GM21360 (cell line): ENCODE measurements at regions not wholly inside any gene's neighbourhood (a gene's known extent, or its start where the extent isn't known, plus 50 kb on each side); places are given as distances from the start of the nearest gene placed in this dataset.

Experiments
- ATAC-seq: cut with Tn5 transposase; IDR thresholded peaks from one replicate; pipeline ENCODE4 v1.9.1; 2021; ENCODE audit warnings: mild to moderate bottlenecking, moderate library complexity; ENCODE audit not compliant: unreplicated experiment

GRCh38 chr9:8096091-8096490, 296.5 kb upstream of the DMAC1 start:
- ATAC-seq, result no peak

DNA sequence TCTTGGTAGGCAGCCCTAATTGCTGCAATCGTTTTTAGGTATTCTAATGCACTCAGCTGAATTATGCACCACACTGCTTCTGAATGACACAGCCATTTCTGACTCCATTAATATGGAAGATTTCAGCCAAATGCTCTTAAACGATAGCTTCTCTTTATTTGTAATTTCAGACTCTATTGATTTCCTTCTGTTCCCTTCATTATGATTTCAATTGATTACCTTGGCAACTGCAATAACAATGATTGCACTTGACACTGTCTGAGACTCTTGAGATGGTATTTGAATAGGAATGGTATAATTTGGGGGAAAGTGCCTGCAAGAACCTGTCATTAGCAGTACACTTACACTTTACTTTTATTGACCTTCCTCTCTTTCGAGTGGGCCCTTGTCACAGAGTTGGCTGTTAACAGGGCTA, 296.1 kb upstream of the DMAC1 start:
- ATAC-seq, result no peak

GRCh38 chr9:8088477-8088876, 288.9 kb upstream of the DMAC1 start:
- ATAC-seq, result no peak

- no peak for ATAC-seq
Observed at GRCh38 chr9:8085986-8086385, 286.4 kb upstream of the DMAC1 start.

DNA sequence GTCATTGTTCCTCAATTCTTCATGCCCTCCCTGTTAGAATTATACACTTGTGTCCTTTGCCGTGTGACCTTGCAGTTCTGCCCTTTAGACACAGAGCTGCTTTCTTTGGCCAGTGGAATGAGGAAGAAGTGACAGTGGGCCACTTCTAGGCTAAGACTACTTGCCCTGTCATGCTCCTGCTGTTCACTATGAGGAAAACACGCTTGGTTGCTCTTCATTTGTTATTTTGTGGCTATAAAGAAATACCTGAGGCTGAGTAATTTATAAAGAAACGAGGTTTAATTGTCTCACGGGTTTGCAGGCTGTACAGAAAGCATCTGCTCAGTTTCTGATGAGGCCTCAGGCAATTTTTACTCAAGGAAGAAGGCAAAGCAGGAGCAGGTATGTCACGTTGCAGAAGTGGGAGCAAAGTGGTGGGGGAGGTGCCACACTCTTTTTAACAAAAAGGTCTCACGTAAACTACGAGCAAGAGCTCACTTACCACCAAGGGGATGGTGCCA, 279.1 kb upstream of the DMAC1 start:
- no peak for ATAC-seq

- ATAC-seq, result no peak
Observed at GRCh38 chr9:8074713-8075286, 275.2 kb upstream of the DMAC1 start.

DNA sequence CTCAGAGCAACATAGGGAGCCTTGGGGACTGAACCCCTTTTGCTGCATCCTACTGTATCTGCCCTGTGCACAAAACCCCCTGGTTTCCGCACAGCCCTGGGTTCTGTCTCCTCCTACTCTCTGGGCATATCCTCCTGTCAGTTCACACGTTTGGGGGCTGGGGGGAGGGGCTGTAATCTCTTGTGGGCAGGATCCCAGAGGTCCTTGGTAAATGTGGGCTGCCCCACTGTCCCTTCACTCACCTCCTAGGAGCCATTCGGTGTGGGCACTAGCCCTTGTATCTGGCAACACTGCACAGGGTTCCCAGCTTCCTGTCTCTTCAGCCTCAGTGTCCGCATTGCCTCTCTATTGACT, 271.8 kb upstream of the DMAC1 start:
- no peak for ATAC-seq

GRCh38 chr9:8070779-8071444, 271.3 kb upstream of the DMAC1 start:
- ATAC-seq, result no peak

DNA sequence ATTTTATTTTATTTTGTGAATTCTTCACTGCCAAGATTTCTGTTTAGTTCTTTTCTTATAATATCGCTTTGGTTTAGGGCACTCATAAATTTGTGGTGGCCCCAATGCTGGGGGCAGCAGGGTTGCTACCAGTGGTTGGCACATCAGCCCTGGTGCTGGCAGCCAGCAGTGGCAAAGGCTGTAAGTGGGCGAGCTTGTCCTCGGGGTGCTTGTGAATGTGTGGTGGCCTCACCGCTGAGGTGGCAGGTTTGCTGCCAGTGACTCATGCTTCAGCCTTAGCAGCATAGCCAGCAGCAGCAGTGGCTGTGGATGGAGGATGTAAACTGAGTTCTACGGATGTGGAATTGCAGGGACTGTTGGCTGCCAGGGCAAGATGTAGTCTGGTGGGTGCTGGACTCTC, 262.9 kb upstream of the DMAC1 start:
- no peak for ATAC-seq

- no peak for ATAC-seq
Observed at GRCh38 chr9:8053501-8053900, 253.9 kb upstream of the DMAC1 start.

- no peak for ATAC-seq
Observed at GRCh38 chr9:8052991-8053390, 253.4 kb upstream of the DMAC1 start.

- no peak for ATAC-seq
Observed at GRCh38 chr9:8037745-8038144, 238.2 kb upstream of the DMAC1 start.

- ATAC-seq, result no peak
Observed at GRCh38 chr9:8036914-8037524, 237.4 kb upstream of the DMAC1 start.

DNA sequence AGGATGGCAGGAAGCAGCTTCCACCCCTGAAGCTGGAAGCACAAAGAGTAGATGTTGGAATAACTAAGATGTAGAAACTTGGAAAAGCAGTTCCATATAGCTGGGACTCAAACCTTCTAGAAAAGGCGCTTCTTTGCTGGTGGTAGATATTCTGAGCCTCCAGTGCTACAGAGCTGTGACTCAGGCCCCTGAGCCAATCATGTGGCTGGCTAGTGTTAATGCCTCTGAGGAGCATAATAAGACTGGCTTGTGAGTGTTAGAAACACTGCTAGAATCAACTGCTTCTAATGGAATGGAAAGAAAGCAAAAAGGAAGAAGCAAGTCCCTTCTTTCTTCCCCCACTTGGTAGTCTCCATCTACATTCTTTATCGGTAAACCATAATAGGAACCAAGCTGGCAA, 234.2 kb upstream of the DMAC1 start:
- no peak for ATAC-seq

GRCh38 chr9:8030095-8030494, 230.5 kb upstream of the DMAC1 start:
- ATAC-seq, result no peak

DNA sequence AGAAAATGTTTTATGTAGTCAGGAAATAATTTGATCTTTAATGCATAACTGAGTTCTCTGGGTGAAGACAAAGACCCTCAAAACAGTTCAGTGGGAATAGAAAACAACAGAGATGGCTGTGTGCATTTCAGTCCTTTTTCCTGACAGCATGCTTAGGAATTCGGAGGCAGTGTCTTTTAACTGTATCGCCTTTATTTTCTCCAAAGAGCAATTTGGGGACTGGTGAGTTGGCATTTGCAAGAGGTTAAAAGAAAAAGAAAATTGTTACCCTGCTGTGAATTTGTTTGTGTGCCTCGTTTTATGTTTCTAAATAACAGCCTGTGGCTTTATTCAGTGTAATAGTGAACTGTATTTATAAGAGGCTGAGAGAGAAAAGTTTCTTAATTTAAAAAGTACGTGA, 227.8 kb upstream of the DMAC1 start:
- no peak for ATAC-seq

DNA sequence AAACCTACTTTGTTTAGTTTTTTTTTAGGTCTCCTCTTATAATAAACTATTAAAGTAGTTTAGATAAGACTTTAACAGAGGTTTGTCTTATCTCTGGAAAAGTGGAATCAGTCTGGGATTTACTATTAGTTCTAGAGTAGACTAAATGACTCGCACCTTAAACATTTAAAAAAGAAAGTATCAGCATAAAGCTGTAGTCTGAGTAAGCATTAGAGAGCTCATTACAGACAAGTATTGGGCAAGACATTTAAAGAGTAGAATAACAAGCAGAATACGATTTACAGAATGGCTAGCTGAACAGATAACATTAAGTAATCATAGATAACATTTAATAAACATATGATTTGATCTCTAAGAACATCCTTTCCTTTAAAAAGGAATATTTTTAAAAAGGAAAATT, 226.0 kb upstream of the DMAC1 start:
- no peak for ATAC-seq

DNA sequence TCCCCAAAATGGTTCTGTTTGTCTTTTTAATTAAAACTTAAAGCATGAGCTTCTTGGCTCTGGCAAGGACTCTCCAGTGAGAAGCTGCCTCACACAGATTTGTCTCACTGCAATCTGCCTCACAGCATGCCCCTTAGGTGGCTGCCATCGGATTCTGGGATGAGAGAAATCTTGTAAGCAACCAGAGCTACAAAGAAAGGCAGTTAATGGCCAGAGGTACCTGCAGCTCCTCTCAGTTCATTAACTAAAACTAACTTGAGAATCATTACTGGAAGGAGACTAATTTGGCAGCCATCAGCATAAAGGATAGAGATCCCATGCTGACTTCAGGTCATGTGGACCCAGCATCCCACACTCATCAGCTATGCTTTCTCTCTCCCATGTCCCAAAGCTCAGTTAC, 220.6 kb upstream of the DMAC1 start:
- no peak for ATAC-seq

DNA sequence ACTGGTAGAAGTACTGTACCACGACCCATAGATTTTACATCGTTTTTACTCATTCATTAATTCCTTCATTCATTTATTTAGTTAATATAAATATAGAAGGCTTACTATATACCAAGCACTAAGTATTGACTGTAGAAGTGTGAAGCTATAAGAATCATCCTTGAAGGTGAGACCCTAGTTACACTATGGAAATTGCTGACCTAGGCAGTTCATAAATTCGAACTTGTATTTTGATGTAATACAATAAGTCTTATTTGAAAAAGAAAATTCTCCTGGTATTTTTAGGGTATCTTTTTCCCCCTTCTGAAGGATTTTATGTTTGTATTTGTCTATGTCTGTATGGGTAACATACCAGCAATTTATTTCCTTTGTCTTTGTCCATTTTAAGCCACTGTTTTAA, 220.1 kb upstream of the DMAC1 start:
- ATAC-seq, result no peak

GRCh38 chr9:8014997-8015682, 215.6 kb upstream of the DMAC1 start:
- no peak for ATAC-seq

- ATAC-seq, result no peak
Observed at GRCh38 chr9:8012986-8013385, 213.4 kb upstream of the DMAC1 start.

DNA sequence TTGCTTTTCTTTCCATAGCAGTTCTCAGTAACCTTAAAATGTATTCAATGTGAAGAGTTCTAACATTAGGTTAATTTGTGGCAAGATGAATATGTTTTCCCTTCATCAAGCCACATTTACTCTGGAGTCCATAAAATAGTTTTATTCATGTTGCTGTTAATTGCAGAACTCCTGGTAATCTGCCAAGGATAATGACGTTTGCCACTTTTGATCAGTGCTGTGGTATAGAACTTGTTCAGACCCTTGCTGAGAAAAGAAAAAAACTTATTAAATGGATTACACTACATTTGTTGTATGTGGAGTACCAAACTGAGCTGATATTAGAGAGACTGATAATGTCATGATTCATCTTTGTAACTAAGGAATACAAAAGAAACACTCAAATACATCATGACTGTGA, 212.4 kb upstream of the DMAC1 start:
- ATAC-seq, result no peak
